NB4 (cell line): ENCODE measurements at regions not wholly inside any gene's neighbourhood (a gene's known extent, or its start where the extent isn't known, plus 50 kb on each side); places are given as distances from the start of the nearest gene placed in this dataset.

Experiments used
- DNase-seq: peaks from one replicate; pipeline ENCODE4 v3.0.0; 2010; ENCODE audit warnings: low read depth
- H3K4me3 ChIP-seq: one replicate; pipeline ENCODE4 v1.5.1; 2011; ENCODE audit warnings: mild to moderate bottlenecking, low read depth, low read length, moderate library complexity
- MYC ChIP-seq: IDR thresholded peaks from 2 replicates; pipeline ENCODE4 v1.6.1; 2011; ENCODE audit warnings: low read depth, low read length
- POLR2A ChIP-seq: IDR thresholded peaks from 2 replicates; pipeline ENCODE4 v1.6.1; 2011; ENCODE audit warnings: mild to moderate bottlenecking; ENCODE audit not compliant: insufficient read length; ENCODE audit errors: extremely low read depth
- TF ChIP-seq, protein P1 (sequence below): IDR thresholded peaks from 2 replicates; pipeline ENCODE4 v1.6.1; 2011; ENCODE audit warnings: low read depth, low read length
- TF ChIP-seq, protein P2 (sequence below): IDR thresholded peaks from one replicate; pipeline ENCODE4 v1.5.1; 2012; ENCODE audit warnings: low read depth, low read length

DNA sequence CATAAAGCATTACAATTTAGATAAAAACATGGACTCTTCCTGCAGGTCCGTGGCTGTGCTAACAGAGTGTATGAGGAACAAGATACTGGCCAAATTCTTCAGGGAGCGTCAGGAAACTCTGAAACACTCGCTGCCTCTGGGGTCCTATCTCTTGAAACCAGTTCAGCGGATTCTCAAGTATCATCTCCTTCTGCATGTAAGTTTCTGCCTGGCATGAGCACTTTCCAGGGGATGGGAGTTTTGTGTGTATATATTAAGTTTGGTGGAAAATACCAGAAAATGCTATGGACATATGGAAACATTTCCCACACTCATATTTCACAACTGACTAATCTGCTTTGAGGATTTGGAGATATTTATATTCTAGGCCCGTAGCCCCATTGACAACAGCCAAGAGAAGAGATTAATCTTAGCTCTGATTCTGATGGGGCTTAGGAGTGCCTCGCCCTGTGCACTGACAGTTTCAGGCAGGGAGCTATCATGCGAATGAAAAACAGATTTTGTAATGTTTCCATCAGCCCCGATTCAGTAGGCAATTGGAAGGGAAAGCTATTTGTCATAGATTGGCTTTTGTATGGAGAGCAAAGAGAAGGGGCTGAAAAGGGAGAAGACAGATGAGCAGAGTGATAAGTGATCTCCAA lies 64.7 kb upstream of the MTHFD1L start:
- no peak for DNase-seq
- TF ChIP-seq, protein P1, sequence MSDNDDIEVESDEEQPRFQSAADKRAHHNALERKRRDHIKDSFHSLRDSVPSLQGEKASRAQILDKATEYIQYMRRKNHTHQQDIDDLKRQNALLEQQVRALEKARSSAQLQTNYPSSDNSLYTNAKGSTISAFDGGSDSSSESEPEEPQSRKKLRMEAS = no peak
- H3K4me3 ChIP-seq = no peak overlapping the region

DNA sequence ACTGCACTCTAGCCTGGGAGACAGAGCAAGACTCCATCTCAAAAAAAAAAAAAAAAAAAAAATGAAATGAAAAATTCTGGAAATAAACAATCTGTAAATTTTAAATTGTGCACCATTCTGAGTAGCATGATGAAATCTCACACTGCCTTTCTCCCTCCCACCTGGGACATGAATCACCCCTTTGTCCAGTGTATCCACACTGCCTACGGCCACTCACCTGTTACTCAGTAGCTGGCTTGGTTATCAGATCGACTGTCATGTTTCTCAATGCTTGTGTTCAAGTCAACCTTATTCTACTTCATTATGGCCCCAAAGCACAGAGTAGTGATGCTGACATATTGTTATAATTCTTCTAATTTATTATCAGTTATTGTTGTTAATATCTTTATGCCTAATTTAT lies 58.7 kb upstream of the MTHFD1L start:
- DNase-seq = no peak
- H3K4me3 ChIP-seq = no peak overlapping the region
- no peak for TF ChIP-seq MYC
- TF ChIP-seq, protein P2, sequence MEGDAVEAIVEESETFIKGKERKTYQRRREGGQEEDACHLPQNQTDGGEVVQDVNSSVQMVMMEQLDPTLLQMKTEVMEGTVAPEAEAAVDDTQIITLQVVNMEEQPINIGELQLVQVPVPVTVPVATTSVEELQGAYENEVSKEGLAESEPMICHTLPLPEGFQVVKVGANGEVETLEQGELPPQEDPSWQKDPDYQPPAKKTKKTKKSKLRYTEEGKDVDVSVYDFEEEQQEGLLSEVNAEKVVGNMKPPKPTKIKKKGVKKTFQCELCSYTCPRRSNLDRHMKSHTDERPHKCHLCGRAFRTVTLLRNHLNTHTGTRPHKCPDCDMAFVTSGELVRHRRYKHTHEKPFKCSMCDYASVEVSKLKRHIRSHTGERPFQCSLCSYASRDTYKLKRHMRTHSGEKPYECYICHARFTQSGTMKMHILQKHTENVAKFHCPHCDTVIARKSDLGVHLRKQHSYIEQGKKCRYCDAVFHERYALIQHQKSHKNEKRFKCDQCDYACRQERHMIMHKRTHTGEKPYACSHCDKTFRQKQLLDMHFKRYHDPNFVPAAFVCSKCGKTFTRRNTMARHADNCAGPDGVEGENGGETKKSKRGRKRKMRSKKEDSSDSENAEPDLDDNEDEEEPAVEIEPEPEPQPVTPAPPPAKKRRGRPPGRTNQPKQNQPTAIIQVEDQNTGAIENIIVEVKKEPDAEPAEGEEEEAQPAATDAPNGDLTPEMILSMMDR = no peak
- TF ChIP-seq, protein P1 = no peak
- no peak for TF ChIP-seq POLR2A

DNA sequence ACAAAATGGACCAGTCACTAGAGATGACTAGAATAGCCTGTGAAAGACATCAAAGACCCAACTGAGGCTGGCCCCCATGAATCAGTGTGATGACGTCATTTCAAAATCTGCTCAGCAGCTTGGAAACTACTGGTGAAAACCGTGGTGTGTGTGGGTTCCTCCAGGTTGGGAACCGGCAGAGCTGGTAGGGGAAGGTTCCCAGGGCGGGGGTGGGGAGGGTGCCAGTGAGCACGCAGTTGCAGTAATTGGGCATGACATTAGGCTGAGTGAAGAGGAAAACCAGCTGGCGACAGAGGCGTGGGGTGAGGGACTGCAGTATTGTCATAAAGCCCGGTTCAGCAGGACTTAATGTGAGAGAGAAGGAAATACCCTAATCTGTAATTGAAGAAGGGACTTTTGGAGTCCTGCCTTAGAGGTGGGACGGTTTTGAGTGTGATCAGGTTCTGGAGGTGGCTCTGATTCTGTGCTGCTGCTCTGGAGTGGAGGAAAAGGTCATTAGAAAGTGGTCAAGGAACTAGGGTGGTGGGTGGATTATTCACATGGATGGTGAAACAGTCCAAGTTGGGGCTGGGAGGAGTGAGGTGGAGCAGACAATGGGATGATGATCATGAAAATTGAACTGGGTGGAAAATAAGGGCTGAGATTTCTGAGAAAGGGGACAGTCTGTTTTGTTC lies 52.0 kb upstream of the MTHFD1L start:
- TF ChIP-seq, protein P1 = no peak
- TF ChIP-seq MYC (no peak), POLR2A (no peak)
- TF ChIP-seq, protein P2 = no peak
- no peak overlapping the region for H3K4me3 ChIP-seq
- no peak for DNase-seq

DNA sequence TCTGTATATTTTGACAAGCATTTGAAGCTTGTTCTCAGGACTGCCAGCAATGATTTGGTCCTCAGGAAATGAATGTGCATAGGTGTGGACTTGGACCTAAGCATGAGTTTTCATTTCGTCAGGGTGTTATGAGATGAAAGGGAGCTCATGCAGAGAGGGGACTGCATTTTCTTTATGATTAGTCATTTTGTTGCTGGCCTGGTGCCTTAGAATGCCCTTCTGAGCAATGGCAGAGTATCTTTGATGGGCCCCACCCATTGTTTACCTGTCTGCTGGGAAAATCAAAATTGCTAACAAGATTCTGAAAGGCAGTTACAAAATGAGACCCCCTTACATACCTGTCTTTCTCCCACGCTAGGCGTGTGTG lies 51.5 kb upstream of the MTHFD1L start:
- H3K4me3 ChIP-seq = no peak overlapping the region
- TF ChIP-seq, protein P2 = no peak
- TF ChIP-seq, protein P1 = no peak
- TF ChIP-seq MYC (no peak), POLR2A (no peak)
- DNase-seq = no peak
